Dendritic cell treated with granulocyte-macrophage colony-stimulating factor and Interleukin-4, amounts not matched to agents 40 ng/mL and 50 ng/mL, for 4 days (primary cell): ENCODE measurements at regions not wholly inside any gene's neighbourhood (a gene's known extent, or its start where the extent isn't known, plus 50 kb on each side); places are given as distances from the start of the nearest gene placed in this dataset.

ENCODE experiments used
- H3K27ac Mint-ChIP-seq: one replicate; pipeline ENCODE4 v1.8.0; 2022; ENCODE audit warnings: mild to moderate bottlenecking, mixed read lengths
- H3K27me3 Mint-ChIP-seq: one replicate; pipeline ENCODE4 v1.8.0; 2022; ENCODE audit warnings: mild to moderate bottlenecking, mixed read lengths
- H3K36me3 Mint-ChIP-seq: one replicate; pipeline ENCODE4 v1.8.0; 2022; ENCODE audit warnings: low read depth, mixed read lengths
- H3K4me1 Mint-ChIP-seq: one replicate; pipeline ENCODE4 v1.8.0; 2022; ENCODE audit warnings: low read depth, mixed read lengths
- H3K4me3 Mint-ChIP-seq: one replicate; pipeline ENCODE4 v1.8.0; 2022; ENCODE audit warnings: mild to moderate bottlenecking, moderate library complexity, mixed read lengths
- H3K9me3 Mint-ChIP-seq: one replicate; pipeline ENCODE4 v1.8.0; 2022; ENCODE audit warnings: mixed read lengths
- intact Hi-C: fragments of 100-400 bp; cut with micrococcal nuclease; formaldehyde crosslinking; loops from one replicate; pipeline ENCODE4 v1.15.0; 2022

GRCh38 chr17:12472252-12473173 lies 193.2 kb upstream of the MYOCD start:
- Mint-ChIP-seq H3K4me3 (no peak overlapping the region), H3K27me3 (no peaks in the 10 kb centered on the region), H3K4me1 (no peaks in the 10 kb centered on the region), H3K9me3 (peaks cover 19% of the 10 kb centered on the region), H3K36me3 (no peaks in the 10 kb centered on the region), H3K27ac (no peak overlapping the region)
- intact Hi-C loops, result no loop called here

- H3K27me3 Mint-ChIP-seq, result no peaks in the 10 kb centered on the region
- no peaks in the 10 kb centered on the region for H3K36me3 Mint-ChIP-seq
- intact Hi-C loops, result no loop called here
Observed at GRCh38 chr17:12478311-12478710, 187.4 kb upstream of the MYOCD start.

GRCh38 chr17:12485361-12485906 lies 180.3 kb upstream of the MYOCD start:
- no peaks in the 10 kb centered on the region for H3K27me3 Mint-ChIP-seq
- no peaks in the 10 kb centered on the region for H3K4me1 Mint-ChIP-seq
- H3K27ac Mint-ChIP-seq, result no peak overlapping the region
- intact Hi-C loops, result no loop called here
- no peaks in the 10 kb centered on the region for H3K36me3 Mint-ChIP-seq
- H3K4me3 Mint-ChIP-seq, result no peak overlapping the region
- peaks cover 20% of the 10 kb centered on the region for H3K9me3 Mint-ChIP-seq

More at GRCh38 chr17:12478311-12478710, 187.4 kb upstream of the MYOCD start:
- H3K4me1 Mint-ChIP-seq, result no peaks in the 10 kb centered on the region
- H3K27ac Mint-ChIP-seq, result no peak overlapping the region
- no peak overlapping the region for H3K4me3 Mint-ChIP-seq
- peaks cover 30% of the 10 kb centered on the region for H3K9me3 Mint-ChIP-seq

GRCh38 chr17:12489325-12489724 lies 176.4 kb upstream of the MYOCD start:
- Mint-ChIP-seq H3K27me3 (no peaks in the 10 kb centered on the region), H3K4me1 (no peaks in the 10 kb centered on the region), H3K9me3 (peaks cover 28% of the 10 kb centered on the region), H3K4me3 (no peak overlapping the region), H3K36me3 (no peaks in the 10 kb centered on the region), H3K27ac (no peak overlapping the region)
- intact Hi-C loops, result no loop called here

- intact Hi-C loops, result no loop called here
- no peaks in the 10 kb centered on the region for H3K27me3 Mint-ChIP-seq
- peaks cover 32% of the 10 kb centered on the region for H3K9me3 Mint-ChIP-seq
- no peaks in the 10 kb centered on the region for H3K4me1 Mint-ChIP-seq
- no peaks in the 10 kb centered on the region for H3K36me3 Mint-ChIP-seq
- no peak overlapping the region for H3K4me3 Mint-ChIP-seq
- no peak overlapping the region for H3K27ac Mint-ChIP-seq
Observed at GRCh38 chr17:12492450-12492849, 173.2 kb upstream of the MYOCD start.

GRCh38 chr17:12505866-12506265 lies 159.8 kb upstream of the MYOCD start:
- intact Hi-C loops, result no loop called here
- Mint-ChIP-seq H3K36me3 (no peaks in the 10 kb centered on the region), H3K27me3 (no peaks in the 10 kb centered on the region), H3K4me1 (no peaks in the 10 kb centered on the region), H3K27ac (no peak overlapping the region), H3K9me3 (peaks cover 30% of the 10 kb centered on the region), H3K4me3 (no peak overlapping the region)

GRCh38 chr17:12507026-12507595 lies 158.6 kb upstream of the MYOCD start:
- H3K36me3 Mint-ChIP-seq, result no peaks in the 10 kb centered on the region
- H3K27ac Mint-ChIP-seq, result no peak overlapping the region
- intact Hi-C loops, result no loop called here
- H3K9me3 Mint-ChIP-seq, result peaks cover 32% of the 10 kb centered on the region
- H3K4me3 Mint-ChIP-seq, result no peak overlapping the region
- no peaks in the 10 kb centered on the region for H3K4me1 Mint-ChIP-seq
- no peaks in the 10 kb centered on the region for H3K27me3 Mint-ChIP-seq

GRCh38 chr17:12509801-12510200 lies 155.9 kb upstream of the MYOCD start:
- no peaks in the 10 kb centered on the region for H3K4me1 Mint-ChIP-seq
- no peak overlapping the region for H3K27ac Mint-ChIP-seq
- peaks cover 33% of the 10 kb centered on the region for H3K9me3 Mint-ChIP-seq
- intact Hi-C loops, result no loop called here
- no peak overlapping the region for H3K4me3 Mint-ChIP-seq
- no peaks in the 10 kb centered on the region for H3K27me3 Mint-ChIP-seq
- H3K36me3 Mint-ChIP-seq, result no peaks in the 10 kb centered on the region

GRCh38 chr17:12510535-12510934 lies 155.2 kb upstream of the MYOCD start:
- no peak overlapping the region for H3K4me3 Mint-ChIP-seq
- H3K36me3 Mint-ChIP-seq, result no peaks in the 10 kb centered on the region
- peaks cover 33% of the 10 kb centered on the region for H3K9me3 Mint-ChIP-seq
- H3K27ac Mint-ChIP-seq, result no peak overlapping the region
- H3K27me3 Mint-ChIP-seq, result no peaks in the 10 kb centered on the region
- intact Hi-C loops, result no loop called here
- no peaks in the 10 kb centered on the region for H3K4me1 Mint-ChIP-seq

- H3K9me3 Mint-ChIP-seq, result peaks cover 33% of the 10 kb centered on the region
- intact Hi-C loops, result no loop called here
- H3K4me1 Mint-ChIP-seq, result no peaks in the 10 kb centered on the region
- no peaks in the 10 kb centered on the region for H3K36me3 Mint-ChIP-seq
- no peak overlapping the region for H3K27ac Mint-ChIP-seq
- no peak overlapping the region for H3K4me3 Mint-ChIP-seq
- no peaks in the 10 kb centered on the region for H3K27me3 Mint-ChIP-seq
Observed at GRCh38 chr17:12512694-12513355, 152.9 kb upstream of the MYOCD start.

- no peak overlapping the region for H3K27ac Mint-ChIP-seq
- no peaks in the 10 kb centered on the region for H3K36me3 Mint-ChIP-seq
- H3K4me1 Mint-ChIP-seq, result no peaks in the 10 kb centered on the region
- no peaks in the 10 kb centered on the region for H3K27me3 Mint-ChIP-seq
- intact Hi-C loops, result no loop called here
- no peak overlapping the region for H3K4me3 Mint-ChIP-seq
- H3K9me3 Mint-ChIP-seq, result peaks cover 20% of the 10 kb centered on the region
Observed at GRCh38 chr17:12514596-12514995, 151.1 kb upstream of the MYOCD start.

GRCh38 chr17:12519956-12520594 lies 145.6 kb upstream of the MYOCD start:
- Mint-ChIP-seq H3K9me3 (no peaks in the 10 kb centered on the region), H3K27me3 (no peaks in the 10 kb centered on the region), H3K4me1 (no peaks in the 10 kb centered on the region), H3K36me3 (no peaks in the 10 kb centered on the region), H3K4me3 (no peak overlapping the region), H3K27ac (no peak overlapping the region)
- intact Hi-C loops, result no loop called here

- intact Hi-C loops, result no loop called here
- no peaks in the 10 kb centered on the region for H3K36me3 Mint-ChIP-seq
- H3K4me1 Mint-ChIP-seq, result no peaks in the 10 kb centered on the region
- no peak overlapping the region for H3K4me3 Mint-ChIP-seq
- H3K27ac Mint-ChIP-seq, result no peak overlapping the region
- H3K27me3 Mint-ChIP-seq, result no peaks in the 10 kb centered on the region
- no peaks in the 10 kb centered on the region for H3K9me3 Mint-ChIP-seq
Observed at GRCh38 chr17:12521416-12521815, 144.3 kb upstream of the MYOCD start.

GRCh38 chr17:12522336-12522735 lies 143.4 kb upstream of the MYOCD start:
- H3K27ac Mint-ChIP-seq, result no peak overlapping the region
- H3K27me3 Mint-ChIP-seq, result no peaks in the 10 kb centered on the region
- H3K4me1 Mint-ChIP-seq, result no peaks in the 10 kb centered on the region
- intact Hi-C loops, result no loop called here
- H3K36me3 Mint-ChIP-seq, result no peaks in the 10 kb centered on the region
- H3K4me3 Mint-ChIP-seq, result no peak overlapping the region
- no peaks in the 10 kb centered on the region for H3K9me3 Mint-ChIP-seq
